ENCODE measurements at regions not wholly inside any gene's neighbourhood (a gene's known extent, or its start where the extent isn't known, plus 50 kb on each side); places are given as distances from the start of the nearest gene placed in this dataset.

DNA sequence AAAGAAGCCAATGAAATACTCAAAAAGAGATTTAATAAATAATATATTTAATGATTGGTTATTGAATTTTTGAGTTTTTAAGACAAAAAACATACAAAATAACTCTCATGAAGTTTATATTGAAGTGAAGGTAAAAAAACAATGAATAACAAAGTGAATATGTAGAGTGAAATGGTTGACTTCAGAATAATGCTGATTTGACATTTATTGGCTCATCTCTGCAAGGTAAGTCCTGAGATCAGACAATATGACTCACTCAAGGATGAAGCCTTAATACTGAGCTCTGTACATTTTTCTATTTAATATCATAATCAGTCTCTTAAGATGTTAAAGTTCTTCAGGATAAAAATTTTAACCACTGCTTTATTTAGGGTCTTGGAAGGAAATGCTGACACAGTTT, 1398.9 kb upstream of the PCDH9 start:
- TF ChIP-seq ESRRG (CRISPR knock-in tag; IDR thresholded peaks at IDR 0.05) (no peak), GLIS3 (CRISPR knock-in tag; IDR thresholded peaks at IDR 0.05) (no peak), ZC3H10 (CRISPR knock-in tag; IDR thresholded peaks at IDR 0.05) (no peak), TCF4 (CRISPR knock-in tag; IDR thresholded peaks at IDR 0.05; ENCODE audit: borderline replicate concordance) (no peak), ZFP3 (CRISPR knock-in tag; IDR thresholded peaks at IDR 0.05) (no peak), SNAI2 (CRISPR knock-in tag; IDR thresholded peaks at IDR 0.05) (no peak), TOX (CRISPR knock-in tag; IDR thresholded peaks at IDR 0.05; ENCODE audit: borderline replicate concordance) (no peak), RARB (CRISPR knock-in tag; IDR thresholded peaks at IDR 0.05) (no peak), CSDC2 (CRISPR knock-in tag; IDR thresholded peaks at IDR 0.05) (no peak), OSR1 (CRISPR knock-in tag; IDR thresholded peaks at IDR 0.05) (no peak)
- TF ChIP-seq, protein P1, sequence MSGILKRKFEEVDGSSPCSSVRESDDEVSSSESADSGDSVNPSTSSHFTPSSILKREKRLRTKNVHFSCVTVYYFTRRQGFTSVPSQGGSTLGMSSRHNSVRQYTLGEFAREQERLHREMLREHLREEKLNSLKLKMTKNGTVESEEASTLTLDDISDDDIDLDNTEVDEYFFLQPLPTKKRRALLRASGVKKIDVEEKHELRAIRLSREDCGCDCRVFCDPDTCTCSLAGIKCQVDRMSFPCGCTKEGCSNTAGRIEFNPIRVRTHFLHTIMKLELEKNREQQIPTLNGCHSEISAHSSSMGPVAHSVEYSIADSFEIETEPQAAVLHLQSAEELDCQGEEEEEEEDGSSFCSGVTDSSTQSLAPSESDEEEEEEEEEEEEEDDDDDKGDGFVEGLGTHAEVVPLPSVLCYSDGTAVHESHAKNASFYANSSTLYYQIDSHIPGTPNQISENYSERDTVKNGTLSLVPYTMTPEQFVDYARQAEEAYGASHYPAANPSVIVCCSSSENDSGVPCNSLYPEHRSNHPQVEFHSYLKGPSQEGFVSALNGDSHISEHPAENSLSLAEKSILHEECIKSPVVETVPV (CRISPR knock-in tag; IDR thresholded peaks at IDR 0.05): no peak
- TF ChIP-seq, protein P2, sequence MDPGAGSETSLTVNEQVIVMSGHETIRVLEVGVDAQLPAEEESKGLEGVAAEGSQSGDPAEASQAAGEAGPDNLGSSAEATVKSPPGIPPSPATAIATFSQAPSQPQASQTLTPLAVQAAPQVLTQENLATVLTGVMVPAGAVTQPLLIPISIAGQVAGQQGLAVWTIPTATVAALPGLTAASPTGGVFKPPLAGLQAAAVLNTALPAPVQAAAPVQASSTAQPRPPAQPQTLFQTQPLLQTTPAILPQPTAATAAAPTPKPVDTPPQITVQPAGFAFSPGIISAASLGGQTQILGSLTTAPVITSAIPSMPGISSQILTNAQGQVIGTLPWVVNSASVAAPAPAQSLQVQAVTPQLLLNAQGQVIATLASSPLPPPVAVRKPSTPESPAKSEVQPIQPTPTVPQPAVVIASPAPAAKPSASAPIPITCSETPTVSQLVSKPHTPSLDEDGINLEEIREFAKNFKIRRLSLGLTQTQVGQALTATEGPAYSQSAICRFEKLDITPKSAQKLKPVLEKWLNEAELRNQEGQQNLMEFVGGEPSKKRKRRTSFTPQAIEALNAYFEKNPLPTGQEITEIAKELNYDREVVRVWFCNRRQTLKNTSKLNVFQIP (CRISPR knock-in tag; IDR thresholded peaks at IDR 0.05; ENCODE audit: borderline replicate concordance, low read depth): no peak
- no peak for ATAC-seq

DNA sequence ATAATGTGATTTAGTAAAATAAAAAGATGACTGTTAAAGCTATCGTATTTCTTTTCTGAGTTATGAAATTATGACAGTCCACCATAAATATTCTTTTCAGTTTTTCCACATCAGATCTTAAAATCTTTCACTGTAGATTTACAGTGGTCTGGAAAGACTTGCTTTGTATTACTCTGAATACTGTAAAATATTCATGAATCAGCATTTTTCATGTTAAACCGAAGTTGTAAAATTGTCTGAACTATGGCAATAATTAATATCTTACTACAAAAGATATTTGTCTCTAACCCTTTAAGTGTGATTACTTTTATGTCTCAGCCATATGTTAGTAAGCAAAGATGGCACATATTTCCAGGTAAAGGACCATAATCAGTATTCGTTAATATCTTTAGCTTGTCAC, 1397.2 kb upstream of the PCDH9 start:
- TF ChIP-seq TCF4 (CRISPR knock-in tag; IDR thresholded peaks at IDR 0.05; ENCODE audit: borderline replicate concordance) (no peak), ARNTL (CRISPR knock-in tag; IDR thresholded peaks at IDR 0.05; ENCODE audit: borderline replicate concordance, low read depth) (no peak), OSR1 (CRISPR knock-in tag; IDR thresholded peaks at IDR 0.05) (no peak), ZNF8 (CRISPR knock-in tag; IDR thresholded peaks at IDR 0.05) (no peak), PPARA (CRISPR knock-in tag; IDR thresholded peaks at IDR 0.05; ENCODE audit: borderline replicate concordance) (no peak), TOX (CRISPR knock-in tag; IDR thresholded peaks at IDR 0.05; ENCODE audit: borderline replicate concordance) (no peak), CSDC2 (CRISPR knock-in tag; IDR thresholded peaks at IDR 0.05) (no peak), GLIS3 (CRISPR knock-in tag; IDR thresholded peaks at IDR 0.05) (no peak), BACH2 (CRISPR knock-in tag; IDR thresholded peaks at IDR 0.05; ENCODE audit: borderline replicate concordance) (no peak), ESRRG (CRISPR knock-in tag; IDR thresholded peaks at IDR 0.05) (no peak)
- TF ChIP-seq, protein P3, sequence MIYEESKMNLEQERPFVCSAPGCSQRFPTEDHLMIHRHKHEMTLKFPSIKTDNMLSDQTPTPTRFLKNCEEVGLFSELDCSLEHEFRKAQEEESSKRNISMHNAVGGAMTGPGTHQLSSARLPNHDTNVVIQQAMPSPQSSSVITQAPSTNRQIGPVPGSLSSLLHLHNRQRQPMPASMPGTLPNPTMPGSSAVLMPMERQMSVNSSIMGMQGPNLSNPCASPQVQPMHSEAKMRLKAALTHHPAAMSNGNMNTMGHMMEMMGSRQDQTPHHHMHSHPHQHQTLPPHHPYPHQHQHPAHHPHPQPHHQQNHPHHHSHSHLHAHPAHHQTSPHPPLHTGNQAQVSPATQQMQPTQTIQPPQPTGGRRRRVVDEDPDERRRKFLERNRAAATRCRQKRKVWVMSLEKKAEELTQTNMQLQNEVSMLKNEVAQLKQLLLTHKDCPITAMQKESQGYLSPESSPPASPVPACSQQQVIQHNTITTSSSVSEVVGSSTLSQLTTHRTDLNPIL (CRISPR knock-in tag; IDR thresholded peaks at IDR 0.05; ENCODE audit: low read depth): no peak
- TF ChIP-seq, protein P4, sequence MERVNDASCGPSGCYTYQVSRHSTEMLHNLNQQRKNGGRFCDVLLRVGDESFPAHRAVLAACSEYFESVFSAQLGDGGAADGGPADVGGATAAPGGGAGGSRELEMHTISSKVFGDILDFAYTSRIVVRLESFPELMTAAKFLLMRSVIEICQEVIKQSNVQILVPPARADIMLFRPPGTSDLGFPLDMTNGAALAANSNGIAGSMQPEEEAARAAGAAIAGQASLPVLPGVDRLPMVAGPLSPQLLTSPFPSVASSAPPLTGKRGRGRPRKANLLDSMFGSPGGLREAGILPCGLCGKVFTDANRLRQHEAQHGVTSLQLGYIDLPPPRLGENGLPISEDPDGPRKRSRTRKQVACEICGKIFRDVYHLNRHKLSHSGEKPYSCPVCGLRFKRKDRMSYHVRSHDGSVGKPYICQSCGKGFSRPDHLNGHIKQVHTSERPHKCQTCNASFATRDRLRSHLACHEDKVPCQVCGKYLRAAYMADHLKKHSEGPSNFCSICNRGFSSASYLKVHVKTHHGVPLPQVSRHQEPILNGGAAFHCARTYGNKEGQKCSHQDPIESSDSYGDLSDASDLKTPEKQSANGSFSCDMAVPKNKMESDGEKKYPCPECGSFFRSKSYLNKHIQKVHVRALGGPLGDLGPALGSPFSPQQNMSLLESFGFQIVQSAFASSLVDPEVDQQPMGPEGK (CRISPR knock-in tag; IDR thresholded peaks at IDR 0.05; ENCODE audit: borderline replicate concordance): no peak
- TF ChIP-seq, protein P5, sequence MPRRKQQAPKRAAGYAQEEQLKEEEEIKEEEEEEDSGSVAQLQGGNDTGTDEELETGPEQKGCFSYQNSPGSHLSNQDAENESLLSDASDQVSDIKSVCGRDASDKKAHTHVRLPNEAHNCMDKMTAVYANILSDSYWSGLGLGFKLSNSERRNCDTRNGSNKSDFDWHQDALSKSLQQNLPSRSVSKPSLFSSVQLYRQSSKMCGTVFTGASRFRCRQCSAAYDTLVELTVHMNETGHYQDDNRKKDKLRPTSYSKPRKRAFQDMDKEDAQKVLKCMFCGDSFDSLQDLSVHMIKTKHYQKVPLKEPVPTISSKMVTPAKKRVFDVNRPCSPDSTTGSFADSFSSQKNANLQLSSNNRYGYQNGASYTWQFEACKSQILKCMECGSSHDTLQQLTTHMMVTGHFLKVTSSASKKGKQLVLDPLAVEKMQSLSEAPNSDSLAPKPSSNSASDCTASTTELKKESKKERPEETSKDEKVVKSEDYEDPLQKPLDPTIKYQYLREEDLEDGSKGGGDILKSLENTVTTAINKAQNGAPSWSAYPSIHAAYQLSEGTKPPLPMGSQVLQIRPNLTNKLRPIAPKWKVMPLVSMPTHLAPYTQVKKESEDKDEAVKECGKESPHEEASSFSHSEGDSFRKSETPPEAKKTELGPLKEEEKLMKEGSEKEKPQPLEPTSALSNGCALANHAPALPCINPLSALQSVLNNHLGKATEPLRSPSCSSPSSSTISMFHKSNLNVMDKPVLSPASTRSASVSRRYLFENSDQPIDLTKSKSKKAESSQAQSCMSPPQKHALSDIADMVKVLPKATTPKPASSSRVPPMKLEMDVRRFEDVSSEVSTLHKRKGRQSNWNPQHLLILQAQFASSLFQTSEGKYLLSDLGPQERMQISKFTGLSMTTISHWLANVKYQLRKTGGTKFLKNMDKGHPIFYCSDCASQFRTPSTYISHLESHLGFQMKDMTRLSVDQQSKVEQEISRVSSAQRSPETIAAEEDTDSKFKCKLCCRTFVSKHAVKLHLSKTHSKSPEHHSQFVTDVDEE (CRISPR knock-in tag; IDR thresholded peaks at IDR 0.05): no peak
- no peak for ATAC-seq

DNA sequence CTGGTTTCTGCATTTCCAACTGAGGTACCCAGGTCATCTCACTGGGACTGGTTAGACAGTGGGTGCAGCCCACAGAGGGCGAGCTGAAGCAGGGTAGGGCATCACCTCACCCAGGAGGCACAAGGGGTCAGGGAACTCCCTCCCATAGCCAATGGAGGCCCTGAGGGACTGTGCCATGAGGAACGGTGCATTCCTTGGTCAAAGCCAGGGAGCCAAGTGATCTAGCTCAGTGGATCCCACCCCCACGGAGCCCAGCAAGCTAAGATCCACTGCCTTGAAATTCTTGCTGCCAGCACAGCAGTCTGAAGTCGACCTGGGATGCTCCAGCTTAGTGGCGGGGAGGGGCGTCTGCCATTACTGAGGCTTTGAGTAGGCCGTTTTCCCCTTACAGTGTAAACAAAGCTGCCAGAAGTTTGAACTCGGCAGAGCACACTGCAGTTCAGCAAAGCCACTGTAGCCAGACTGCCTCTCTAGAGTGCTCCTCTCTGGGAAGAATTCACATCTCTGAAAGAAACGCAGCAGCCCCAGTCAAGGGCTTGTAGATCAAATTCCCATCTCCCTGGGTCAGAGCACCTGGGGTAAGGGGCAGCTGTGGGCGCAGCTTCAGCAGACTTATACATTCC, 1386.6 kb upstream of the PCDH9 start:
- ATAC-seq: no peak
- TF ChIP-seq, protein P2 (CRISPR knock-in tag; IDR thresholded peaks at IDR 0.05; ENCODE audit: borderline replicate concordance, low read depth): no peak
- TF ChIP-seq ZNF565 (CRISPR knock-in tag; conservative IDR thresholded peaks at IDR 0.05; ENCODE audit: low read depth): no peak
